ENCODE measurements at regions not wholly inside any gene's neighbourhood (a gene's known extent, or its start where the extent isn't known, plus 50 kb on each side); places are given as distances from the start of the nearest gene placed in this dataset.
A peak's percentile ranks its signal among the peaks of the same experiment; 100 is the strongest.

GRCh38 chr3:113051787-113052186 lies 61.0 kb downstream of the GTPBP8 start:
- Histone ChIP-seq H3K14ac (ENCODE audit: low read length) (no peak overlapping the region), H3K27ac (replicated peaks; ENCODE audit: low read length) (no peak overlapping the region), H3K9ac (ENCODE audit: low read depth, low read length, poor library complexity) (no peak overlapping the region), H3K23ac (ENCODE audit: low read depth, low read length, poor library complexity) (no peak overlapping the region), H2BK120ac (ENCODE audit: low read depth, low read length) (no peak overlapping the region), H2AK5ac (ENCODE audit: low read depth, low read length) (no peak overlapping the region), H2BK15ac (ENCODE audit: low read length) (no peak overlapping the region), H3K79me1 (ENCODE audit: low read depth, low read length) (no peaks in the 10 kb centered on the region), H3K9me3 (replicated peaks in 1 of 2; ENCODE audit: control insufficient read depth in 2 of 2, insufficient read depth in 1 of 2, low read depth in 1 of 2, low read length in 2 of 2) (no peaks in the 10 kb centered on the region), H3K27me3 (ENCODE audit: control insufficient read depth in 3 of 3, insufficient read depth in 3 of 3, low read depth in 1 of 3, low read length in 3 of 3) (no peaks in the 10 kb centered on the region), H4K8ac (ENCODE audit: low read depth, low read length) (no peak overlapping the region), H3K4me1 (ENCODE audit: control insufficient read depth in 2 of 2, insufficient read depth in 1 of 2, low read depth in 1 of 2, low read length in 2 of 2) (peaks cover 0 to 4% of the 10 kb centered on the region in 2 donors), H3K4ac (ENCODE audit: low read length) (no peak overlapping the region), H3K4me3 (ENCODE audit: low read length in 2 of 2) (no peak overlapping the region), H2BK5ac (ENCODE audit: low read length) (no peak overlapping the region), H4K91ac (ENCODE audit: low read depth, low read length, poor library complexity) (no peak overlapping the region), H2BK12ac (ENCODE audit: low read length) (no peak overlapping the region), H3K4me2 (ENCODE audit: insufficient read depth, low read length, poor library complexity, severe bottlenecking) (no peak overlapping the region), H3K18ac (ENCODE audit: low read length) (no peak overlapping the region), H2AFZ (ENCODE audit: low read length) (peak overlapping the region; percentile 27), H3K36me3 (replicated peaks in 1 of 2; ENCODE audit: control insufficient read depth in 2 of 2, insufficient read depth in 2 of 2, low read length in 2 of 2) (peaks cover 0 to 1% of the 10 kb centered on the region in 2 donors)
- DNase-seq (ENCODE audit: low spot score): no peak
- WGBS, 2 donors (ENCODE audit: extremely low coverage in 2 of 2, insufficient read length in 2 of 2, insufficient replicate concordance in 1 of 2): no CpG with 5 or more reads among the region's 3 CpGs

- Histone ChIP-seq H2BK12ac (ENCODE audit: low read length) (no peak overlapping the region), H3K79me1 (ENCODE audit: low read depth, low read length) (no peaks in the 10 kb centered on the region), H2BK15ac (ENCODE audit: low read length) (no peak overlapping the region), H3K36me3 (replicated peaks in 1 of 2; ENCODE audit: control insufficient read depth in 2 of 2, insufficient read depth in 2 of 2, low read length in 2 of 2) (no peaks in the 10 kb centered on the region), H2AK5ac (ENCODE audit: low read depth, low read length) (no peak overlapping the region), H3K23ac (ENCODE audit: low read depth, low read length, poor library complexity) (no peak overlapping the region), H2BK5ac (ENCODE audit: low read length) (no peak overlapping the region), H3K9me3 (replicated peaks in 1 of 2; ENCODE audit: control insufficient read depth in 2 of 2, insufficient read depth in 1 of 2, low read depth in 1 of 2, low read length in 2 of 2) (no peaks in the 10 kb centered on the region), H3K27me3 (ENCODE audit: control insufficient read depth in 3 of 3, insufficient read depth in 3 of 3, low read depth in 1 of 3, low read length in 3 of 3) (no peaks in the 10 kb centered on the region), H3K4me2 (ENCODE audit: insufficient read depth, low read length, poor library complexity, severe bottlenecking) (no peak overlapping the region), H3K4me1 (ENCODE audit: control insufficient read depth in 2 of 2, insufficient read depth in 1 of 2, low read depth in 1 of 2, low read length in 2 of 2) (peaks cover 4 to 10% of the 10 kb centered on the region in 2 donors), H2AFZ (ENCODE audit: low read length) (no peak overlapping the region), H3K27ac (replicated peaks; ENCODE audit: low read length) (no peak overlapping the region), H3K14ac (ENCODE audit: low read length) (no peak overlapping the region), H3K18ac (ENCODE audit: low read length) (no peak overlapping the region), H4K91ac (ENCODE audit: low read depth, low read length, poor library complexity) (no peak overlapping the region), H2BK120ac (ENCODE audit: low read depth, low read length) (no peak overlapping the region), H3K4ac (ENCODE audit: low read length) (no peak overlapping the region), H4K8ac (ENCODE audit: low read depth, low read length) (no peak overlapping the region), H3K9ac (ENCODE audit: low read depth, low read length, poor library complexity) (no peak overlapping the region), H3K4me3 (ENCODE audit: low read length in 2 of 2) (no peak overlapping the region)
- DNase-seq (ENCODE audit: low spot score): no peak
- no CpG with 5 or more reads among the region's 3 CpGs for WGBS, 2 donors (ENCODE audit: extremely low coverage in 2 of 2, insufficient read length in 2 of 2, insufficient replicate concordance in 1 of 2)
These were observed 62.4 kb downstream of the GTPBP8 start for GRCh38 chr3:113053169-113053568.

GRCh38 chr3:113054552-113054951 lies 63.8 kb downstream of the GTPBP8 start:
- Histone ChIP-seq H2BK120ac (ENCODE audit: low read depth, low read length) (no peak overlapping the region), H3K4me3 (ENCODE audit: low read length in 2 of 2) (no peak overlapping the region), H2BK5ac (ENCODE audit: low read length) (no peak overlapping the region), H2AFZ (ENCODE audit: low read length) (no peak overlapping the region), H4K8ac (ENCODE audit: low read depth, low read length) (no peak overlapping the region), H3K4me2 (ENCODE audit: insufficient read depth, low read length, poor library complexity, severe bottlenecking) (no peak overlapping the region), H3K14ac (ENCODE audit: low read length) (no peak overlapping the region), H3K79me1 (ENCODE audit: low read depth, low read length) (no peaks in the 10 kb centered on the region), H3K9ac (ENCODE audit: low read depth, low read length, poor library complexity) (no peak overlapping the region), H3K18ac (ENCODE audit: low read length) (no peak overlapping the region), H3K4ac (ENCODE audit: low read length) (no peak overlapping the region), H4K91ac (ENCODE audit: low read depth, low read length, poor library complexity) (no peak overlapping the region), H3K4me1 (ENCODE audit: control insufficient read depth in 2 of 2, insufficient read depth in 1 of 2, low read depth in 1 of 2, low read length in 2 of 2) (peaks cover 4 to 10% of the 10 kb centered on the region in 2 donors), H3K23ac (ENCODE audit: low read depth, low read length, poor library complexity) (no peak overlapping the region), H2BK12ac (ENCODE audit: low read length) (no peak overlapping the region), H3K9me3 (replicated peaks in 1 of 2; ENCODE audit: control insufficient read depth in 2 of 2, insufficient read depth in 1 of 2, low read depth in 1 of 2, low read length in 2 of 2) (no peaks in the 10 kb centered on the region), H3K27me3 (ENCODE audit: control insufficient read depth in 3 of 3, insufficient read depth in 3 of 3, low read depth in 1 of 3, low read length in 3 of 3) (no peaks in the 10 kb centered on the region), H2AK5ac (ENCODE audit: low read depth, low read length) (no peak overlapping the region), H3K36me3 (replicated peaks in 1 of 2; ENCODE audit: control insufficient read depth in 2 of 2, insufficient read depth in 2 of 2, low read length in 2 of 2) (no peaks in the 10 kb centered on the region), H2BK15ac (ENCODE audit: low read length) (no peak overlapping the region), H3K27ac (replicated peaks; ENCODE audit: low read length) (no peak overlapping the region)
- DNase-seq (ENCODE audit: low spot score): no peak
- no CpG with 5 or more reads among the region's 1 CpG for WGBS, 2 donors (ENCODE audit: extremely low coverage in 2 of 2, insufficient read length in 2 of 2, insufficient replicate concordance in 1 of 2)

- Histone ChIP-seq H3K14ac (ENCODE audit: low read length) (no peak overlapping the region), H3K27ac (replicated peaks; ENCODE audit: low read length) (no peak overlapping the region), H3K4me2 (ENCODE audit: insufficient read depth, low read length, poor library complexity, severe bottlenecking) (no peak overlapping the region), H2AK5ac (ENCODE audit: low read depth, low read length) (no peak overlapping the region), H3K4me3 (ENCODE audit: low read length in 2 of 2) (no peak overlapping the region), H3K36me3 (replicated peaks in 1 of 2; ENCODE audit: control insufficient read depth in 2 of 2, insufficient read depth in 2 of 2, low read length in 2 of 2) (no peaks in the 10 kb centered on the region), H2BK120ac (ENCODE audit: low read depth, low read length) (no peak overlapping the region), H2BK5ac (ENCODE audit: low read length) (no peak overlapping the region), H3K9me3 (replicated peaks in 1 of 2; ENCODE audit: control insufficient read depth in 2 of 2, insufficient read depth in 1 of 2, low read depth in 1 of 2, low read length in 2 of 2) (no peaks in the 10 kb centered on the region), H2AFZ (ENCODE audit: low read length) (no peak overlapping the region), H3K18ac (ENCODE audit: low read length) (no peak overlapping the region), H3K27me3 (ENCODE audit: control insufficient read depth in 3 of 3, insufficient read depth in 3 of 3, low read depth in 1 of 3, low read length in 3 of 3) (no peaks in the 10 kb centered on the region), H3K79me1 (ENCODE audit: low read depth, low read length) (no peaks in the 10 kb centered on the region), H3K4ac (ENCODE audit: low read length) (no peak overlapping the region), H2BK12ac (ENCODE audit: low read length) (no peak overlapping the region), H4K8ac (ENCODE audit: low read depth, low read length) (no peak overlapping the region), H3K4me1 (ENCODE audit: control insufficient read depth in 2 of 2, insufficient read depth in 1 of 2, low read depth in 1 of 2, low read length in 2 of 2) (peaks cover 4 to 10% of the 10 kb centered on the region in 2 donors), H3K23ac (ENCODE audit: low read depth, low read length, poor library complexity) (no peak overlapping the region), H2BK15ac (ENCODE audit: low read length) (no peak overlapping the region), H4K91ac (ENCODE audit: low read depth, low read length, poor library complexity) (no peak overlapping the region), H3K9ac (ENCODE audit: low read depth, low read length, poor library complexity) (no peak overlapping the region)
- DNase-seq (ENCODE audit: low spot score): no peak
These were observed 64.4 kb downstream of the GTPBP8 start for GRCh38 chr3:113055201-113055600.

Data from neuronal stem cell (in vitro differentiated cells).